ENCODE measurements at regions not wholly inside any gene's neighbourhood (a gene's known extent, or its start where the extent isn't known, plus 50 kb on each side); places are given as distances from the start of the nearest gene placed in this dataset.

DNA sequence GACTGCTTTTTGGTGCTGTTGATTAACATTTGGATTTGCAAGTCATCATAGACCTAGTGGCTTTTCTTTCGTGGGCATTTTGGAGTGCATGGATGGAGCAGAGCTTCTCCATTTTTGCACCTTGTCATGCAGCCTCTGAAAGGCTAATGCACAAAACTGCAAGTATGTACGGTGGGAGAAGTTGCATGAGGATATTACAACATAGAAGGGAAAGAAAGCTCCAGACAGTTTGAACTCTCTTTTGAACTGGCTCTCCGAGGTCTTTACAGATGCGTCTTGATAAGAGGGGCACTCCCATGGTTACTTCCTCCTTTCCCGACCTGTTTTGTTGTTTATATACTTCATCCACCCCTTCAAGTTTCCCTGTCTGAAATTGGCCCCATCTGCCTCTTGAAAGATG, 147.1 kb upstream of the GBE1 start:
- Histone ChIP-seq H3K4me1 (replicated peaks in 1 of 2; ENCODE audit: control insufficient read depth in 2 of 2, insufficient read depth in 2 of 2, low read length in 2 of 2) (no peaks in the 10 kb centered on the region), H3K79me2 (ENCODE audit: control insufficient read depth, insufficient read depth, low read length) (no peaks in the 10 kb centered on the region), H3K4me3 (no peak overlapping the region), H4K20me1 (replicated peaks; ENCODE audit: control insufficient read depth, insufficient read depth, low read length) (no peaks in the 10 kb centered on the region), H3K27ac (ENCODE audit: extremely low read depth, low read depth, low read length) (no peak overlapping the region), H2AFZ (ENCODE audit: low read depth, low read length) (no peak overlapping the region), H3K9me3 (replicated peaks; ENCODE audit: control insufficient read depth, insufficient read depth, low read depth, low read length) (no peaks in the 10 kb centered on the region), H3K4me2 (ENCODE audit: insufficient read depth, low read length) (no peak overlapping the region), H3K9me1 (ENCODE audit: control insufficient read depth, insufficient read depth, low read length) (no peaks in the 10 kb centered on the region), H3K27me3 (ENCODE audit: control insufficient read depth in 2 of 2, insufficient read depth in 2 of 2, low read length in 2 of 2) (no peaks in the 10 kb centered on the region), H3K9ac (ENCODE audit: insufficient read depth in 1 of 2, low read depth in 2 of 2, low read length in 2 of 2) (no peak overlapping the region), H3K36me3 (ENCODE audit: control insufficient read depth, insufficient read depth, low read length) (no peaks in the 10 kb centered on the region)
- no TSS peak for BruUV-seq (replicated peaks)
- TF ChIP-seq, protein P1, sequence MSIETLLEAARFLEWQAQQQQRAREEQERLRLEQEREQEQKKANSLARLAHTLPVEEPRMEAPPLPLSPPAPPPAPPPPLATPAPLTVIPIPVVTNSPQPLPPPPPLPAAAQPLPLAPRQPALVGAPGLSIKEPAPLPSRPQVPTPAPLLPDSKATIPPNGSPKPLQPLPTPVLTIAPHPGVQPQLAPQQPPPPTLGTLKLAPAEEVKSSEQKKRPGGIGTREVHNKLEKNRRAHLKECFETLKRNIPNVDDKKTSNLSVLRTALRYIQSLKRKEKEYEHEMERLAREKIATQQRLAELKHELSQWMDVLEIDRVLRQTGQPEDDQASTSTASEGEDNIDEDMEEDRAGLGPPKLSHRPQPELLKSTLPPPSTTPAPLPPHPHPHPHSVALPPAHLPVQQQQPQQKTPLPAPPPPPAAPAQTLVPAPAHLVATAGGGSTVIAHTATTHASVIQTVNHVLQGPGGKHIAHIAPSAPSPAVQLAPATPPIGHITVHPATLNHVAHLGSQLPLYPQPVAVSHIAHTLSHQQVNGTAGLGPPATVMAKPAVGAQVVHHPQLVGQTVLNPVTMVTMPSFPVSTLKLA (conservative IDR thresholded peaks at IDR 0.05) = no peak
- TF ChIP-seq TFAM (CRISPR knock-in tag; conservative IDR thresholded peaks at IDR 0.05) (no peak), RUNX1 (IDR thresholded peaks at IDR 0.05; ENCODE audit: low read depth) (no peak), ZNF311 (CRISPR knock-in tag; IDR thresholded peaks at IDR 0.05) (no peak)
- POLR2A ChIA-PET = no interaction called here
- ATAC-seq = no peak
- in situ Hi-C loops (cut with MboI) = no loop called here
- CTCF ChIA-PET (ENCODE audit: low intra/inter-chr PET ratio) = no interaction called here
- WGBS (ENCODE audit: insufficient coverage, low coverage, missing lambda C conversion rate) = 0% methylated on average over 5 of the region's 5 CpGs
- no peak for FAIRE-seq
- no peak for DNase-seq (ENCODE audit: extremely low read depth in 1 of 4, low spot score in 3 of 4)
- intact Hi-C loops (cut with micrococcal nuclease) = no loop called here

DNA sequence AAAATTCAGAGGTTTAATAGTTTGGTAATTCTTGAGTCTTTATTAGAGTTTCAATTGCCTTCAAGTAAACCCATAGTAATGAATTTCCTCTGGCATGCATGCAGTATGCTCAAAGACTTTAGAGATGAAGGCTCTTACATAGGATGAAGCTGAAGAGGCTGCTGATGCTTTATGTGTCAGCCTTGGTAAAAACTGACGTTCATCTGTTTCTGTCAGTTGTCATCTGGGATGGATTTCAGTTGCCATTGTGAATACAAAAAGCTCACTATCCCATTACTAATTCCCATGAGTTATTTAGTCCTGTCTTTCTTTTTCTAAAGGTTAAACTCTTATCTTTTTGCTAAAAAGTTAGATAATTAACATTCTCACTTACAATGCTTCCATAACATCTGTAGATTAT, 136.9 kb upstream of the GBE1 start:
- Histone ChIP-seq H3K9ac (ENCODE audit: insufficient read depth in 1 of 2, low read depth in 2 of 2, low read length in 2 of 2) (no peak overlapping the region), H3K36me3 (ENCODE audit: control insufficient read depth, insufficient read depth, low read length) (no peaks in the 10 kb centered on the region), H4K20me1 (replicated peaks; ENCODE audit: control insufficient read depth, insufficient read depth, low read length) (no peaks in the 10 kb centered on the region), H3K27ac (ENCODE audit: extremely low read depth, low read depth, low read length) (no peak overlapping the region), H3K4me3 (no peak overlapping the region), H3K27me3 (ENCODE audit: control insufficient read depth in 2 of 2, insufficient read depth in 2 of 2, low read length in 2 of 2) (no peaks in the 10 kb centered on the region), H3K4me1 (replicated peaks in 1 of 2; ENCODE audit: control insufficient read depth in 2 of 2, insufficient read depth in 2 of 2, low read length in 2 of 2) (no peaks in the 10 kb centered on the region), H3K9me1 (ENCODE audit: control insufficient read depth, insufficient read depth, low read length) (no peaks in the 10 kb centered on the region), H3K4me2 (ENCODE audit: insufficient read depth, low read length) (no peak overlapping the region), H3K79me2 (ENCODE audit: control insufficient read depth, insufficient read depth, low read length) (no peaks in the 10 kb centered on the region), H2AFZ (ENCODE audit: low read depth, low read length) (no peak overlapping the region), H3K9me3 (replicated peaks; ENCODE audit: control insufficient read depth, insufficient read depth, low read depth, low read length) (no peaks in the 10 kb centered on the region)
- ATAC-seq = no peak
- CTCF ChIA-PET (ENCODE audit: low intra/inter-chr PET ratio) = no interaction called here
- FAIRE-seq = no peak
- 11% methylated on average over 1 of the region's 1 CpG for WGBS (ENCODE audit: insufficient coverage, low coverage, missing lambda C conversion rate)
- in situ Hi-C loops (cut with MboI) (no loop called here), intact Hi-C loops (cut with micrococcal nuclease) (no loop called here)
- POLR2A ChIA-PET = no interaction called here
- no peak for TF ChIP-seq ZBTB7A (IDR thresholded peaks at IDR 0.05; ENCODE audit: borderline replicate concordance, control insufficient read depth, low read depth, low read length)
- no peak for TF ChIP-seq HDGF (IDR thresholded peaks at IDR 0.05)
- no peak for TF ChIP-seq GABPA (tag; conservative IDR thresholded peaks at IDR 0.05; ENCODE audit: low read depth)
- TF ChIP-seq, protein P2, sequence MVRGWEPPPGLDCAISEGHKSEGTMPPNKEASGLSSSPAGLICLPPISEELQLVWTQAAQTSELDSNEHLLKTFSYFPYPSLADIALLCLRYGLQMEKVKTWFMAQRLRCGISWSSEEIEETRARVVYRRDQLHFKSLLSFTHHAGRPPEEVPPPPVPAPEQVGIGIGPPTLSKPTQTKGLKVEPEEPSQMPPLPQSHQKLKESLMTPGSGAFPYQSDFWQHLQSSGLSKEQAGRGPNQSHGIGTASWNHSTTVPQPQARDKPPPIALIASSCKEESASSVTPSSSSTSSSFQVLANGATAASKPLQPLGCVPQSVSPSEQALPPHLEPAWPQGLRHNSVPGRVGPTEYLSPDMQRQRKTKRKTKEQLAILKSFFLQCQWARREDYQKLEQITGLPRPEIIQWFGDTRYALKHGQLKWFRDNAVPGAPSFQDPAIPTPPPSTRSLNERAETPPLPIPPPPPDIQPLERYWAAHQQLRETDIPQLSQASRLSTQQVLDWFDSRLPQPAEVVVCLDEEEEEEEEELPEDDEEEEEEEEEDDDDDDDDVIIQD (CRISPR knock-in tag; IDR thresholded peaks at IDR 0.05) = no peak
- TF ChIP-seq DNMT1 (IDR thresholded peaks at IDR 0.05) = no peak
- BruUV-seq (replicated peaks) = no TSS peak
- no peak for DNase-seq (ENCODE audit: extremely low read depth in 1 of 4, low spot score in 3 of 4)
